NCI-H146 (cell line): ENCODE measurements at regions not wholly inside any gene's neighbourhood (a gene's known extent, or its start where the extent isn't known, plus 50 kb on each side); places are given as distances from the start of the nearest gene placed in this dataset.
A peak's percentile ranks its signal among the peaks of the same experiment; 100 is the strongest.

ENCODE experiments used
- DNase-seq: peaks from one replicate; lab custom pipeline; 2025; lab: John Stamatoyannopoulos, UW

- DNase-seq: no peak
These were observed 334.1 kb upstream of the MIS18BP1 start for GRCh38 chr14:45587142-45587541.

GRCh38 chr14:45559626-45560025 lies 306.6 kb upstream of the MIS18BP1 start:
- no peak for DNase-seq

- no peak for DNase-seq
These were observed 305.2 kb upstream of the MIS18BP1 start for GRCh38 chr14:45558183-45558582.

GRCh38 chr14:45553981-45554380 lies 301.0 kb upstream of the MIS18BP1 start:
- DNase-seq: no peak

- DNase-seq: peak; percentile 17
These were observed 298.3 kb upstream of the MIS18BP1 start for GRCh38 chr14:45551240-45551820.

- DNase-seq: no peak
These were observed 278.0 kb upstream of the MIS18BP1 start for GRCh38 chr14:45531022-45531421.

GRCh38 chr14:45526715-45527549 lies 273.9 kb upstream of the MIS18BP1 start:
- DNase-seq: peak; percentile 13

GRCh38 chr14:45519766-45520165 lies 266.8 kb upstream of the MIS18BP1 start:
- no peak for DNase-seq

GRCh38 chr14:45492876-45493275 lies 239.9 kb upstream of the MIS18BP1 start:
- no peak for DNase-seq

- no peak for DNase-seq
These were observed 238.9 kb upstream of the MIS18BP1 start for GRCh38 chr14:45491914-45492313.

GRCh38 chr14:45486599-45486998 lies 233.6 kb upstream of the MIS18BP1 start:
- no peak for DNase-seq

- DNase-seq: no peak
These were observed 214.0 kb upstream of the MIS18BP1 start for GRCh38 chr14:45467023-45467422.

- no peak for DNase-seq
These were observed 181.2 kb upstream of the MIS18BP1 start for GRCh38 chr14:45434221-45434620.

- DNase-seq: peak; percentile 45
These were observed 173.8 kb upstream of the MIS18BP1 start for GRCh38 chr14:45426685-45427282.

- no peak for DNase-seq
These were observed 153.9 kb upstream of the MIS18BP1 start for GRCh38 chr14:45406942-45407341.

GRCh38 chr14:45400950-45401640 lies 148.1 kb upstream of the MIS18BP1 start:
- no peak for DNase-seq

GRCh38 chr14:45400509-45400908 lies 147.5 kb upstream of the MIS18BP1 start:
- DNase-seq: no peak

- DNase-seq: no peak
These were observed 128.1 kb upstream of the MIS18BP1 start for GRCh38 chr14:45381091-45381490.

- no peak for DNase-seq
These were observed 124.2 kb upstream of the MIS18BP1 start for GRCh38 chr14:45377166-45377565.

- DNase-seq: no peak
These were observed 120.9 kb upstream of the MIS18BP1 start for GRCh38 chr14:45373877-45374276.

- peak; percentile 1 for DNase-seq
These were observed 111.7 kb upstream of the MIS18BP1 start for GRCh38 chr14:45364565-45365156.

GRCh38 chr14:45362505-45362904 lies 109.5 kb upstream of the MIS18BP1 start:
- no peak for DNase-seq
